OCI-LY3 (cell line): ENCODE measurements at regions not wholly inside any gene's neighbourhood (a gene's known extent, or its start where the extent isn't known, plus 50 kb on each side); places are given as distances from the start of the nearest gene placed in this dataset.

Source experiments
- H2AFZ ChIP-seq: fragments of 200-600, 300-600 bp; shearing (Covaris generic); 2 replicates; pipeline ENCODE4 v1.6.0; 2014; ENCODE audit warnings: antibody characterized with exemption, low read depth, low read length
- H3K27ac ChIP-seq: fragments of 200-600, 300-600 bp; sonication (generic); 2 replicates; pipeline ENCODE4 v1.5.1; 2014; ENCODE audit warnings: mild to moderate bottlenecking, low read length, moderate library complexity, mixed read lengths
- H3K27me3 ChIP-seq: fragments of 200-600, 300-600 bp; sonication (generic); 2 replicates; pipeline ENCODE4 v1.6.1; 2014; ENCODE audit warnings: low read depth, low read length, mixed read lengths
- H3K36me3 ChIP-seq: fragments of 200-600, 300-600 bp; sonication (generic); replicated peaks from 2 replicates; pipeline ENCODE3; 2014; ENCODE audit warnings: low read depth, low read length, mixed read lengths
- H3K4me1 ChIP-seq: fragments of 300-600, 200-600 bp; sonication (generic); 2 replicates; pipeline ENCODE4 v1.6.1; 2014; ENCODE audit warnings: low read length, mixed read lengths
- H3K4me2 ChIP-seq: fragments of 200-600, 300-600 bp; sonication (generic); 2 replicates; pipeline ENCODE4 v1.6.1; 2014; ENCODE audit warnings: low read length, mixed read lengths
- H3K4me3 ChIP-seq: fragments of 300-600, 200-600 bp; sonication (generic); 2 replicates; pipeline ENCODE4 v1.5.1; 2014; ENCODE audit warnings: antibody characterized with exemption, mild to moderate bottlenecking, low read length, moderate library complexity
- H3K79me2 ChIP-seq: fragments of 300-600, 200-600 bp; shearing (Covaris generic); 2 replicates; pipeline ENCODE4 v1.6.1; 2014; ENCODE audit warnings: mild to moderate bottlenecking, low read length, mixed read lengths
- H3K9ac ChIP-seq: fragments of 300-600, 200-600 bp; shearing (Covaris generic); 2 replicates; pipeline ENCODE4 v1.6.0; 2014; ENCODE audit warnings: mild to moderate bottlenecking, low read length, moderate library complexity
- H3K9me3 ChIP-seq: fragments of 200-600, 300-600 bp; shearing (Covaris generic); 2 replicates; pipeline ENCODE4 v1.6.1; 2014; ENCODE audit warnings: low read length, mixed read lengths; ENCODE audit not compliant: insufficient read depth
- H4K20me1 ChIP-seq: fragments of 200-600, 300-600 bp; sonication (generic); 2 replicates; pipeline ENCODE4 v1.6.1; 2016; ENCODE audit warnings: low read length, mixed read lengths; ENCODE audit not compliant: insufficient read depth
- CTCF ChIP-seq: fragments of 200-600, 300-600 bp; sonication (generic); IDR thresholded peaks from 2 replicates; pipeline ENCODE4 v1.5.1; 2014; ENCODE audit warnings: antibody characterized with exemption, low read length, low read depth
- EZH2phosphoT487 ChIP-seq: fragments of 200-600 bp; shearing (Covaris generic); IDR thresholded peaks from 2 replicates; pipeline ENCODE4 v1.6.1; 2018; ENCODE audit warnings: antibody characterized with exemption, mixed run types, low read depth

DNA sequence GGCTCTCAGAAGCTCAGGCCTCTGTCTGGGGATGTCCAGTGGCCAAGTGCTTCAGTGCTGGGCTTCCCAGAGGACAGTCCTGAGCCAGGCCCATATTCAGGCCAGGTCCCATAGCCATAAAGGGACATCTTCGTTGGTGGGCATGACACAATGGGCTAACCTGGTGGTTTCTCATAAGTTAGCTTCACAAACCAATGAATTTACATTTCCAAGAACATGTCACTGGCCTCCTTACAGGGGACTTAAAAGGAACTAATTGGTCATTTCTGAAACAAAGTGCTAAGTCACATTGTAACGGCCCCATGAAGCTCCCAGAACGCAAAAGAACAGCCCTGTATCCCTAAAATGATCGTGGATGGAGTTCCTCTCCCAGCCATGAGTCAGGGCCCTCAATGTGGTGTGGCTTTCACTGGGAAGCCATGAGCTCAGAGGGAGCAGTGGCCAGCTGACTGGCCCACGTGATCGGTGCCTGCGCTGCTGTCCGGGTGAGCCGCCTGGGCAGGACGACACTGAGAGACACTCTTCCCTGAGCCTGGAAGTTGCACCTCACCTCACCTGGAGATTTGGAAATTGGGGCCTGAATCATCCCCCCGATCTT is 163.7 kb upstream of the APCDD1 start:
- no peak for TF ChIP-seq EZH2phosphoT487
- no peak for TF ChIP-seq CTCF
- Histone ChIP-seq H3K4me2 (no peak overlapping the region), H3K36me3 (no peaks in the 10 kb centered on the region), H2AFZ (no peak overlapping the region), H3K9ac (no peak overlapping the region), H3K27me3 (0 out of 2 replicates have a peak, but pooled peaks cover 2% of the 10 kb centered on the region), H3K4me3 (no peak overlapping the region), H3K27ac (no peak overlapping the region), H4K20me1 (no peaks in the 10 kb centered on the region), H3K79me2 (no peaks in the 10 kb centered on the region), H3K4me1 (no peaks in the 10 kb centered on the region; the same call in 1 of the 2 replicates), H3K9me3 (no peaks in the 10 kb centered on the region)

- Histone ChIP-seq H3K79me2 (no peaks in the 10 kb centered on the region), H3K27me3 (0 out of 2 replicates have a peak, but pooled peaks cover 2% of the 10 kb centered on the region), H3K27ac (no peak overlapping the region), H3K9ac (no peak overlapping the region), H2AFZ (no peak overlapping the region), H4K20me1 (no peaks in the 10 kb centered on the region), H3K4me2 (no peak overlapping the region), H3K4me3 (no peak overlapping the region), H3K9me3 (no peaks in the 10 kb centered on the region), H3K36me3 (no peaks in the 10 kb centered on the region), H3K4me1 (no peaks in the 10 kb centered on the region)
- TF ChIP-seq EZH2phosphoT487 (no peak), CTCF (no peak)
These were observed 162.9 kb upstream of the APCDD1 start for GRCh38 chr18:10291568-10291981.

DNA sequence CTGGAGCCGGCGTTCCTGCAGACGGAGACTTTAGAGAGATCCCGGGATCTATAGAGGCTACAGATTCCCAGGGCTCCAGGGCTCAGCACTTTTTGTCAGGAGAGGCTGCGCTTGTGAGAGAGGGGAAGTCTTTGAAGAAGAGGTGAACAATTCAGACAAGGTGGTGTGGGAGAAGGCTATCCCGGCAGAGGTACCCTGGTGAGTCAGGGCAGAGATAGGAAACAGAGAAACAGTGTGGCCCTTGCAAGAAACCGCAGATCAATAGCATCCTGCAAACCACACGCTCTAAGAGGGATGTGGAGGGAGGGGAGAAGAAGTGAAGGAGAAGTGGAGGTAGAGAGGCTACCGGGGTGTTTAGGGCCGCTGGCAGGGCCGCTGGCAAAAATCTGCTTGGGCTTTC is 160.5 kb upstream of the APCDD1 start:
- H2AFZ ChIP-seq: no peak overlapping the region
- no peaks in the 10 kb centered on the region for H3K27me3 ChIP-seq
- no peaks in the 10 kb centered on the region for H3K9me3 ChIP-seq
- H3K4me3 ChIP-seq: no peak overlapping the region
- no peaks in the 10 kb centered on the region for H3K79me2 ChIP-seq
- H3K27ac ChIP-seq: no peak overlapping the region
- no peaks in the 10 kb centered on the region for H3K36me3 ChIP-seq
- no peaks in the 10 kb centered on the region for H3K4me1 ChIP-seq
- no peaks in the 10 kb centered on the region for H4K20me1 ChIP-seq
- no peak for TF ChIP-seq CTCF
- no peak for TF ChIP-seq EZH2phosphoT487
- H3K9ac ChIP-seq: no peak overlapping the region
- H3K4me2 ChIP-seq: no peak overlapping the region

DNA sequence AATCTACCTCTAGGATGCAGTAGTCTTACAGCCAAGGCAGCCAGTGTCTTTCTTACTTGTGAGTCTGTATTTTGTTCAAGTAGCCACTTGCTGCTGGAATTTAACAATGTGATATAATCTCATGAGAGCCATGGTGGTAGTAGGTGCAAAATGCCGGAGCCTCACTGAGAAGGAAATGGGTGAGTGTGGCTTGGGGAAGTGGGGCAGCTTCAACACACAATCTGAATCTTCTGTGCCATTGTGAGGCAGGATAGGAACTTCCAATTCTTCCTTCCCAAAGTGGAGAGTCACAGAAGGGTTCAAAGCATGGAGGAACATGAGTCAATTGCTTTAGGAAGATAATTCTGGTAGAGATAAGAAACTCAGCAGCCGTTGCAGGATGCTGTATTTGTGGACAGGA is 158.7 kb upstream of the APCDD1 start:
- Histone ChIP-seq H3K9ac (no peak overlapping the region), H3K27me3 (no peaks in the 10 kb centered on the region), H4K20me1 (no peaks in the 10 kb centered on the region), H3K4me1 (no peaks in the 10 kb centered on the region), H2AFZ (no peak overlapping the region), H3K27ac (no peak overlapping the region), H3K4me3 (no peak overlapping the region), H3K9me3 (no peaks in the 10 kb centered on the region), H3K79me2 (no peaks in the 10 kb centered on the region), H3K4me2 (no peak overlapping the region), H3K36me3 (no peaks in the 10 kb centered on the region)
- TF ChIP-seq EZH2phosphoT487: no peak
- TF ChIP-seq CTCF: no peak
